GM19035 (cell line): ENCODE measurements at regions not wholly inside any gene's neighbourhood (a gene's known extent, or its start where the extent isn't known, plus 50 kb on each side); places are given as distances from the start of the nearest gene placed in this dataset.
"Not testable (repeated sequence)": the region's sequence is repeated elsewhere in the genome, so short reads cannot be mapped to it uniquely, and the experiment has no call there.

Source experiments
- ATAC-seq: cut with Tn5 transposase; IDR thresholded peaks from one replicate; pipeline ENCODE4 v1.9.1; 2021; ENCODE audit not compliant: unreplicated experiment

DNA sequence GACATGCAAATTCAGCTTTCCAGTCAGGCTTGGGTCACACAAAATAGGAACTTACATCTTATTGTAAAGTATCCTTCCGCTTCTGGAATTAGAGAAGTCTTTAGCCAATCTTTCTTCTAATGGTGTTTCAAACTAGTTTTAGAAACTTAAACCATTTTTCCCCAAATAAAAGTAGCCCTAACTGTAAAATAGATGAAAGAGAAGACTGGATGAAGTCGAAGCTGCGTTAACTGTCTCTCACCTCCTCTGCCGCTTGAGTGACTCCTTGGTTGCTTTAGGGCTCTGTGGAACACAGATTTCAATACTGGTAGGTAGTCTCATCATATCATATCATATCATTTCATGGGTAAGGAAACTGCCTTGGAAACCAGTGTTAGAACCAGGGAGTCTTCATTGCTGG lies 498.4 kb downstream of the XIRP2 start:
- ATAC-seq: no peak

DNA sequence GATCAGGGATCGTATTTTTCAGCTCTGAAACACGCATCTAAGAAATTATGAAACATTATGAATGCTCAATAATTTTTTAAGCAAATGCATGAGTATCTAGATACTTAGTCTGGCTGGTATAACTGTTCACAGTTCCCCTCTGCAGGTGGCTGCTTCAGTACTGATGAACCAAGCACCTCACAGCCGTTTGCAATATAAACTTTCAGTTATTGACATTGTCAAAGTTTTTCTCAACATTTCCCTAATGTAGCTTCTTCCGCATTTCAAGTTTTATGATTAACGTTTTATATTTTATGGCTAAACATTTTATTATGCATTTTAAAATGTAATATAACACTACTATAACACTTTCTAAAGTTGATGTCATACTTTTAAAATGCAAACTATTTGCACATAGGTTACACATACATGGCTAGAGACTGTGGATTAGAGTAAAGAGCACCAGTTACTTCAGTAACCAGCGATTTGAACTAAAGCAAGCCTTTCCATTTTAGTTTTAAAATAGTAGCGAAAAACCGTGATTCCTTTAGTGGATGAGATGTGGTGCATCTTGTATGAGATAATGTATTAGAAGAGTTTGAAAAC lies 495.4 kb downstream of the XIRP2 start:
- ATAC-seq: no peak

DNA sequence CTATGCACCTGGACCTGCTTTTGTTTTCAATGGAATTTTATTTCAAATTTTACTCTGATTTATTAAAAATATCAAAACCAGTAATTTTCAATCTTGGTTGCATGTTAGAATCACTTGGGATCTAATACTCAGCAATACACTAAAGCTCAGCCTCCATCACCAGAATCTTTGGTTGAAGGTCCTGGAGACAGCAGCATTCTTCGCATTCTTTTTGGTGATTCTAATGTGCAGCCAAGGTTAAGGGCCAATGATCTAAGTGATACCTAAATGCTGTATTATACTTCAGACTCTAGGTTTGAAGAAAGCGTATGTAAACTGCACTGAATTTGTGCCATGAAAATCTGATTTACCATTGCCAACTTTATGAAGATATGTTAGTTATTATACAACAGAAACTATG lies 493.1 kb downstream of the XIRP2 start:
- ATAC-seq: no peak

DNA sequence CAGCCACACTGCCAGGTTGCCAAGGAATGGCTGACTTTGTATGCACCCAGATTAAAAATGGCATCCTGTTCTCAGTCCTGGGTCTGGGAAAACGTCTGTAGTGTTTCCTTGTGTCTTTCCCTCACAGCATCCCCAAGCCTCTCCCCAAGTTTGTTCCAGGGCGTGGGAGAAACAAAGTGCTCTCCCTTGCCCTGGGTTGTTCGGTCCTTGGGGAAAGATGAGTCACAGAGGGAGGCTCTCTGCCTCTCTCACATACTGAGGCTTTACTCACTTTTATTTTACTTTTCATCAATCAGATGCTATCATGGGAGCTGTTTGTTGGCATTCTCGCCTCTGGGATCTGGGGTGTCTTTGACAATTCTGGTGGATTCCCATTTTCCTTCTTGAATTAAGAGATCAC lies 492.3 kb downstream of the XIRP2 start:
- no peak for ATAC-seq

DNA sequence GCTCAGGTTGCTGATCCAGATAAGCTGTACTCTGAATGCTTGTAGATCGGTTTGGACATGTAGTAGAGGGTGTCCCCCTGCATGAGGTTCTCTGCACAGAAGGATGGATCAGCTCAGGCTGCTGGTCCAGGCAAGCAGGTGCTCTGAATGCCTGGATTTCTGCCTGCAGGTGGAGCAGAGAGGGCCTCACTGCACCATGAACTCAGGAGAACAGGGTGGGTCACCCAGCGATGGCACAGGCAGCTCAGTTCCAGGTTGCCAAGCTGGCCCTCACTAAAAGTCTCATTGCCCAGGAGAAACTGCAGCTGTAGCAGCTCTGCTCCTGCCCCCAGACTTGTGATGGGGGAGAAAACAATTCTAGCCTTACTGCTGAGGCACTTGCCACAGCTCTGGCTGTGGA lies 491.8 kb downstream of the XIRP2 start:
- ATAC-seq: no peak

DNA sequence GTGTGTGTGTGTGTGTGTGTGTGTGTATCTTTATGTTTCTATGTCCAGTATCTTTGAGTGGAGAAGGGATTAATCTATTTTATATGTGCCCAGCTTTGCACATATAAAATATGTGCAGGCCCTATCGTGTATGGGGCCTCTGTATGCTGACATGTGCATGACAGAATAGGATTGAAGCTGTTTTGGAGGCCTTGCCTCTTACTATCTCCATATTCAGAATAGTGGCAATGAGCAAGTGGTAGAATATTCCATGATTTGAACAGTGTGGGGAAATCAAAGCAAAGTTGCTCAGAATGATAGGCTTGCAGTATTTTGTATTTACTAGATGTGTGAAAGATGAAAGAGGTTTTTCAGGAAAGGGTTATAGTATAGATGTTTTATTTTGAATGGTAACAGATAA lies 480.8 kb downstream of the XIRP2 start:
- no peak for ATAC-seq

DNA sequence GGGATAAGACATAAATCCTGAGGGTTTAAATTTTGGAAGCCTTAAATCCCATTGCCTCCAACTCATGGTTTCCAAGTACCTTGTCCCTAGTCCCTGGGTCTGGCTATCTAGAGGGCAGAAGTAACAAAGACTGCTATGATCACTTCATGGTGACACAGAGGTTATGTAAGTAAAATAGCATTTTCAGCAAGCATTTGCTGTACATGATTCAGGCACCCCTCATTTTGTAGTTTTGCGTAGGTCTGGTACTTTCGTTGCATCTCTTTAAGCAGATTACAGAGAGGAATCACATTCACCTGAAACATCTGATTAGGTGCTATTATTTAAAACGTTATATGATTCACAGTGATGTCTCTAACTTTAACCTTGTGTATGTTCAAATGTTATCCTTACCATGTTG lies 480.1 kb downstream of the XIRP2 start:
- ATAC-seq: no peak

DNA sequence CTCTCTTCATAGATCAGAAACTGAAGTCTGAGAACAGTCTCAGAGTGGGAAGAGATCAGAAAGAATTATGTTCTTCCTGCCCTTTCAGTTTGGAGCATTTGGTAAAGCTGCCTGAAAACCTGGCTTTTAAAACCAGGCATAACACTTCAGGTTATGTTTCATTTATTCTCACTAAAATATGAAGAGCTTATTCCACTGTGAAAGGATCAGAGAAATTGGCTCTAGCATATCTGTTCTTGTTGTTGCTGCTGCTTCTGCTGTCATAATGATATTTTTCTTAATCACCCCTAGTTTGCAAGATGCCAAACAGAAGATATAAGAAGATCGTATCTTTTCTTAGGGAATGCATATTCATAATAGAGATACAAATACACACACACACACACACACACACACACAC lies 476.9 kb downstream of the XIRP2 start:
- no peak for ATAC-seq

DNA sequence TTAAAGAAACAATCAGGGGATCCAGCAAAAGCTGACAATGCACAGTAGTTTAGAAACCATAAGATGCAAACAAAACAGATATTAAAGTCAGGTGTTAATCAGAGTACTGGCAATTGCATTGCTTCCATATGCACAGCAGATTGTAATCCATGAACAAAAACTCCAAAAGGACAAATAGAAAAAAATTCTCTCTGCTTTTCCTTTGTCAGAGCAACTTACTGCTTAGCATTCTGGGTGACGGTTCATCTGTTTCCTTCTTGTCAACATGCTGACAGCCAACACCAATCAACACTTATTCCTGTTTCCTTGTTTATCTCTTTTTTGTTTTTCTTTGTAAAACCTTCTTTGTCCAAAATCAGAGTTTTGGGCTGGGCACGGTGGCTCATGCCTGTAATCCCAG lies 473.1 kb downstream of the XIRP2 start:
- no peak for ATAC-seq

DNA sequence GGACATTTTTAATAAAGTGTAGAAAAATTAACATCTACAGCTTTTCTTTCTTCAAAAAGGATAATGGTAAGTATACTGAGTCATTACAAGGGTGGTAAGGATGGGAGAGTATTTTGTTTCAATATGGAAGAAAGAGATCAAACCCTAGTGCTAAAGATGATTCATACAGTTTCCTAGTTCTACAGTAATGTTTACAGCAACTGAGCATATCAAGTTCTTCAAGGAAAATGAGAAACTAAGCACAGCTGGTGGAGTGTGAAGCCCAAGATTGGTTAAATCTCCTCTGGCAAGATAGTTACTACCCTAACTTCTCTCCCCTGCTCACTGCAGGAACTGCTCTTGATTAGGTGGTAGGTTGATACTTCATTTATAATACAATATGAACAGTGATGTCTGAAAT lies 467.5 kb downstream of the XIRP2 start:
- no peak for ATAC-seq

DNA sequence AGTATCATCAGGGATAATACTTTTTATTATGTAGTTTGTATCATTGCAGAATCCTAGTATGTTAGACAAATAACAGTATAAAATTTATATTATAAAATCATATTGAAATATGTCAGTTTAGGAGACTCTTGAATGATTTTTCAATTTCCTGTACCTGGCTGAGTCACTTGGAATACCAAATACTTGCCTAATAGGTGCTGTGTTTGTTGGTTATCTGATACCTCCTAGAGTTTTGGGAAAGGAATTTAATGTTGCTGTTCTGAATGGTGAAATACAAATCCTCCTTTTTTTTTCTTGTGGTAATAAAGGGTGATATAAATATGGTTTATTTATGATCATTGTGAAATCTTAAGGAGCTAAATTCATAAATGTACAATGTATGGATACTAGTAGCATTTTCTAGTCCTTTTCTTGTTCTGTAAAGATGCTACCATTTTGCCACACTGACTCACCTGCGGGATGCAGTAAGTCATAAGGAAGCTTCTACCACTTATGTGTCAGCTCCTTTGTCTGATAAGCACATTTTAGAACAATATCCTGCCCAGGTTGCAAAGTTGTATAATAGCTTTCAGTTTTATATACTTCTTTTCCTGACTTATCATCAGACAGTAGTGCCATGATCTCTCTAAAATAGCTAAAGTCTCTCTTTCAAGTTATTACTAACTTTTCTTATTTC lies 465.5 kb downstream of the XIRP2 start:
- ATAC-seq: no peak

DNA sequence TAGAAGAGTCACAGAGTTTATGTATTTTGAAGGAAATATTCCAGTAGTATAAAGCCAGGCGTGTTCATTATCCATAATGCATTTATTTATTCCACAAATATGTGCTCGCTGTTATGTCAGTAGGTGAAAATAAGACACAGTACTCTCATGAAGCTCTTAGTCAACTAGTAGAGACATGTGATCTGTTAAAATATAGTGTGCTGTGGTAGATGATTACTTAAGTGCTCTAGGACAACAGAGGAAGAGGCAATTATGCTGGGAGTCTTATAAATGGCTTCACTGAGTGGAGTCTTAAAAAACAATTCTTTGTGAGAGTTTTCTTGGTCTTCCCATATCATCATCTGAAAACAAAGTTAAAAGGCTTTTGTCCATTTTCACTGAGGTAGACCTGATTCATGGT lies 457.3 kb downstream of the XIRP2 start:
- no peak for ATAC-seq

DNA sequence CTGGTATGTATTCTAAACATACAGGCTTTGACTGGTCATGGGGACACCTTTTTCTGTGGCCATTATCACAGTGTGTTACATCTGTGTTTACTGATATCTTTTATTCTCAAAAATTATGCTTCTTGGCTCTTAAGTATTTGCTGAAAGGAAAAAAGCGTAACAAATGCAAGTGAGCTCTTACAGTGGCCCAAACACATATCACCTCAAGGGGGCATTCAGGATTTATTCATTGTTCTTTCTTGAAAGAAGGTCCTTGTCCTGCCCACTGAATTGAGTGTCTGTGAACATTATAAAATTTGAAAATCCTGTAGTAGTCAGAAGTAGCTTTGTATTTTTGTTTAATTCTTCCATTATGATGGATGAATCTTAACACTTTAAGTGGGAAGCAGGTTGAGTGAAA lies 454.5 kb downstream of the XIRP2 start:
- no peak for ATAC-seq

DNA sequence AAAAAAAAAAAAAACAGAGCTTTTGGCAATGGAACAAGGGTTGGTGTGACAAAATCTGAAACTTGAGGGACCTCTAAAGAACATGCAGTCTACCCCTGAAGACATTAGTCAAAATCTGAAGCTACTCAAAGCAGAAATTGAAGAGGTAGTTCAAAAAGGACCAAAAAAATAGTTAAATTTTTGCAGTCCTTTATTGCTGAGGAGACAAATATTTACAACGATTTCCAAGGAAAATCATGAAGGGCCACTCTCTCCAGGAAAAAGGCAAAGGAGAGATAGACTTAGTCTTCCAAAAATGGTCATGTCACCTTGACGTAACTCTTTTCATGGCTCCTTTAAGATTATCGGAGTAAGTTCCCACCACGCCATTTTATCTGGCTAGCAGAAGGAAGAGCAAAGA lies 452.0 kb downstream of the XIRP2 start:
- ATAC-seq: no peak

DNA sequence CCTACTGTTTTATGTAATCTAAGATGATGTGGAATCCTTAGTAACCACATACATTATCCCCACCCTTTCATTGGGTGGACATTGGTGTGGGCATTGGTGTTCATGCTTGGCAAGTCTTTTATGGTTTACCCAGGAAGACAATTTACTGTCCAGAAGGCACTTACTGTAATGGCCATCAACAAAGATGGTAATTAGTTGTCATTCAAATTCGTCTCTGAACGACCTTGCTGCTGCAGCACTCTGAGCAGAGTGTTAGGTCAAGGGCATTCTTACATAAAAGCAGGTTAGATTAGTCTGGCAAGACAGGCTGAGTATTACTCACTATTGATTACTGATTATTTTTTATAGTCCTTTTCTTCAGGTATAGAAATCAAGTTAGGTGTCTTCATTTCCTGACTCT lies 447.9 kb downstream of the XIRP2 start:
- ATAC-seq: no peak

DNA sequence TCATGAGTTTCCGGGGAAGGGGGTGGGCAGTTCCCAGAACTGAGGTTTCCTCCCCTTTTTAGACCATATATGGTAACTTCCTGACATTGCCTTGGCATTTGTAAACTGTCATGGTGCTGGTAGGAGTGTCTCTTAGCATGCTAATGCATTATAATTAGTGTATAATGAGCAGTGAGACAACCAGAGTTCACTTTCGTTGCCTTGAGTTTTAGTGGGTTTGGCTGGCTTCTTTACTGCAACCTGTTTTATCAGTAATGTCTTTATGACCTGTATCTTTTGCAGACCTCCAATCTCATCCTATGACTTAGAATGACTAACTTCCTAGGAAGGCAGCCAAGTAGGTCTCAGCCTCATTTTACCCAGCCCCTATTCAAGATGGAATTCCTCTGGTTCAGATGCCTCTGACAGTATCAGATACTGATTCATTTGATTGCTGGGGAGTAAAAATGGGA lies 447.3 kb downstream of the XIRP2 start:
- ATAC-seq: no peak

DNA sequence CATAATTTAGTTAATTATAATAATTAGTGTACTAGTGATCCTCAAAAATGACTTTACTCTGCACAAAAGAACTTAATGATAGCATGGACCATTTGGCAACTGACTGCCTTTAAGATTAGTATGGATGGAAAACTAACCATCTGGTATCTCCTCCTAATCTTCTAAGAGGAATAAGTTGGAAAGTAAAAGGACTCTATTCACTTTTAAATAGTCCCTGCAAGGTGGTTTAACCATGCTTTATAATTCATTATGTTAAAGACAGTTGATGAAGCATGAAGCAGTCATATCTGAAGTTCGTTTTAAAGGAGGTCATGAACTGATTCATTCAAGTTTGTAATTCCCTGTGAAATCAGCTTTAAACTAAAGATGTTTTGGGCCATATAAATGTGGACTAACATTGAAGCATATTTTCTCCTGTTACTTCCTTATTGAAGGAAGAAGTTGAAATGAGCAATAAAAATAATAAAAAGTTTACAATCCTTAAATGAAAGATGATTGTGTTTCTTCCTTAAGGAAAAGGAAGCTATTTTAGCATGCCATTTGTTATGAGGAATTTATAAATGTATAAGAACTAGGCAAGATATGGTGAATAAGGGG lies 446.0 kb downstream of the XIRP2 start:
- no peak for ATAC-seq

DNA sequence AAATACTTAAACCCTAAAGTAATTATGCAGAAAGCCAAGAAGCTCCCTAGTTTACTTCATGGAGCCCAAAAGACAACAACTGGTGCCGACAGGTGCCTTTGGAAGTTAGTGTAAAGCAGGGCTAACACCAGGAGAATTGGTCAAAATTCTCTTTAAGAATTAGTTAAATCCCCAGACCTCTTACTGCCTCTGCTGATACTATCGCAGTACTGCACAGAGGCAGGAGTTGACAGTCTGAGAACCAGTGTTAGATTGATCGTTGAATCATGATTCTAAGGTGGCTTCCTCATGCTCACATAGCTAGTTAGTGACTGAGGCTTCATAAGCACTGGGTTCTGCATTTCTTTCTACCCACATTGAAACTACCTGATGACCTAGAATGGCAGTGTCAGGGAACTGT lies 445.0 kb downstream of the XIRP2 start:
- no peak for ATAC-seq

DNA sequence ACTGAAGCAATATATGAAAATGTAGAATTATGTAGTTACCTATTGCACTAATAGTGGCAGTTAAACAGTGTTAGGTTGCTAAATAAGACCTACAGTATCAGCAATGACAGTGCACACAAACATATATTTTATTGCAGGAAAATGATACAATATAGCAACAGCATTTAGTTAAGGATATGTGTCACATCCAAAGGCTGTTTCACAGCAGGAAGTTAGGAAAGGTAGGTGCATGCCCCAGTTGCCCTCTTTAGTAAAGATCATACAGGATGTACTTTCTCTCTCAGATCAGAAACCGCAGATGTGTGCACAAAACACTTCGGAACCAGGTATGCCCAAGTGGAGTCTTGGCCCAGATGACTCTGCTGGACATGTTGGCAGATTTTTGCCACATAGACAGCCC lies 444.1 kb downstream of the XIRP2 start:
- no peak for ATAC-seq

DNA sequence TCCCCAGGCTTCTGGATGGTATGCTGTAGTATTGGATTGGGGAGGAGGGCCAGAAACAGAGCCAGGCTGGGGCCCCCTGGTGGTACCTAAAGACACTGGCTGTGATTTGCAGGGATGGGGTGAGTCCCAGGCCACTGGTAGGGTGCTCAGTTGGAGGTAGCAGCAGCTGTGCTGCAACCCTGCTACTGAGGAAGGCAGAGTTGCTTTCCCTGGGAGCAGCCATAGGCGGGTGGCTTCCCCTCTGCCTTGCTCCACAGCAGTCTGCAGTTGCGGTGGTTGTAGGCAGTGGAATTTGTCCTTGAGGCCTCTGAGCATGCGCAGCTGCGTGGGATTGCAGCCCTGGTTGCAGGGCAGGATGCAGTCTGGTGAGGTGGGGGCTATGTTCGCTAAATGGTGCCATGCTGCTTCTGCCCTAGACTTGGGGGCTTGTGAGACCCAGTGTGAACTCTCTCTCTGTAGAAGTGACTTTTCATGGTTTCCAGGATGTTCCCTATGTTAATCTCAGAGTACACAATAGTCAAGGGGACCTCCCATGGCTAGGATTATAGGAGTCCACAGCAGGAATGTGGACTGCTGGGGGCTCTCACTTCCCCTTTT lies 443.5 kb downstream of the XIRP2 start:
- ATAC-seq: no peak

DNA sequence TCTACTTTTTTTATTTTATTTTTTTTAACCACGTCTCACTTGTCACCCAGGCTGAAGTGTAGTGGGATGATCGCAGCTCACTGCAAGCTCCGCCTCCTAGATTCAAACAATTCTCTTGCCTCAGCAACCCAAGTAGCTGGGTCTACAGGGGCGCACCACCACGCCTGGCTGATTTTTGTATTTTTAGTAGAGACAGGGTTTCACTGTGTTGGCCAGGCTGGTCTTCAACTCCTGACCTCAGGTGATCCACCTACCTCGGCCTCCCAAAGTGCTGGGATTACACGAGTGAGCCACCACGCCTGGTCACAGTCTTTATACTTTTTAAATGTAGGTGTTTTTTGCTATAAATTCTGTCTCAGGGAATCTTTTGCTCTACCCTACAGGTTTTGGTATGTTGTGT lies 440.5 kb downstream of the XIRP2 start:
- ATAC-seq: not testable (repeated sequence)

DNA sequence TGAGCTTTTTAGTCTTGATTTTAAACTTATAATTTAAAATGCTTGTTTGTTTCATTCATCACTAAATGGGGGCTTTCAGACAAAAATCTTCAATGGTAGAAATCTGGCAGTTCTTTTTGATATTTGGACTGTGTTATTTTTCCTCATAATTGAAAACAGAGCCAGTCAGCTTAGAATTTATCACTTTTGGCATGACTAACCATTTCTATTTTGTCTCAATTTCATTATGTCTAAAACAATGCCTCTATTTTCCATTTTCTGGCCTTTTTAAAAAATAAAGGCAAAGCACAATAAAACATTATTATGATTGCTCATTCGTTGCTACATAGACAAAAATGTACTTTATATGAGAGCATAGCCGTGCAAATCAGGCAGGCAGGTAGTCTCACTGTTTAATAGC lies 434.5 kb downstream of the XIRP2 start:
- ATAC-seq: no peak
